ENCODE measurements at regions not wholly inside any gene's neighbourhood (a gene's known extent, or its start where the extent isn't known, plus 50 kb on each side); places are given as distances from the start of the nearest gene placed in this dataset.

GRCh38 chr14:42163136-42163535, 556.5 kb downstream of the LRFN5 start:
- TF ChIP-seq EZH2 (IDR thresholded peaks at IDR 0.05; ENCODE audit: borderline replicate concordance, low read depth, low read length, severe bottlenecking) (no peak), CTCF (IDR thresholded peaks at IDR 0.05; ENCODE audit: extremely low read depth in 1 of 2, insufficient read depth in 1 of 2, low read depth in 1 of 2, low read length in 2 of 2) (no peak), POLR2AphosphoS5 (IDR thresholded peaks at IDR 0.05; ENCODE audit: insufficient read depth, low read depth, low read length) (no peak), MAX (IDR thresholded peaks at IDR 0.05; ENCODE audit: insufficient read depth, insufficient read length) (no peak), POLR2A (IDR thresholded peaks at IDR 0.05; ENCODE audit: low read depth, low read length) (no peak), JUN (IDR thresholded peaks at IDR 0.05; ENCODE audit: borderline replicate concordance, insufficient read depth, insufficient read length, low read depth) (no peak), FOS (IDR thresholded peaks at IDR 0.05; ENCODE audit: borderline replicate concordance, insufficient read depth, low read length) (no peak)

All from endothelial cell of umbilical vein (primary cell).